Adrenal gland (tissue), 9 donors: ENCODE measurements at regions not wholly inside any gene's neighbourhood (a gene's known extent, or its start where the extent isn't known, plus 50 kb on each side); places are given as distances from the start of the nearest gene placed in this dataset.

Experiments used
- DNase-seq, 7 donors: peaks; one replicate each; pipeline ENCODE4 v3.0.0-alpha.2; 2019 to 2020
- H3K27ac ChIP-seq, 5 donors: fragments of 200-600 bp; sonication (generic) in 4 of 5; 1 replicate in 3 of 5; 2 replicates in 2 of 5; pipeline versions ENCODE4 v1.5.1 to v1.8.0; 2016 to 2020; ENCODE audit warnings: mild to moderate bottlenecking in 1 of 5
- H3K27me3 ChIP-seq: fragments of 200-600 bp; 2 replicates; pipeline ENCODE4 v1.8.0; 2021
- H3K36me3 ChIP-seq, 2 donors: fragments of 200-600 bp; replicated peaks in 1 of 2; 1 replicate in 1 of 2; 2 replicates in 1 of 2; pipeline versions ENCODE4 v1.5.1 to v1.8.0; 2018 to 2022
- H3K4me1 ChIP-seq, 2 donors: fragments of 200-600 bp; replicated peaks in 1 of 2; 1 replicate in 1 of 2; 2 replicates in 1 of 2; pipeline versions ENCODE4 v1.5.1 to v1.8.0; 2018 to 2021
- H3K4me3 ChIP-seq, 4 donors: fragments of 200-600 bp; sonication (generic) in 3 of 4; one replicate each; pipeline ENCODE4 v1.5.1; 2016 to 2018
- H3K9me3 ChIP-seq, 3 donors: fragments of 200-600 bp; sonication (generic) in 1 of 3; replicated peaks in 1 of 3; 1 replicate in 2 of 3; 2 replicates in 1 of 3; pipeline versions ENCODE4 v1.5.1 to v1.8.0; 2016 to 2021
- CTCF ChIP-seq, 6 experiments: fragments of 450-650 bp in 4 of 6; fragments of 200-600 bp in 2 of 6; sonication (generic) in 1 of 6; IDR thresholded peaks; 1 replicate in 5 of 6; 2 replicates in 1 of 6; pipeline versions ENCODE4 v1.5.1 to v1.8.0; 2016 to 2021; ENCODE audit warnings: antibody characterized with exemption in 6 of 6, mild to moderate bottlenecking in 2 of 6, moderate library complexity in 1 of 6
- POLR2A ChIP-seq, 2 donors: fragments of 450-650 bp; IDR thresholded peaks; one replicate each; pipeline ENCODE4 v1.6.1; 2017; ENCODE audit warnings: antibody characterized with exemption in 2 of 2, mild to moderate bottlenecking in 2 of 2, moderate library complexity in 1 of 2
- WGBS, 4 donors: extraction: QIAGEN DNeasy Blood & Tissue Kit in 2 of 4; methylation state at CpG; one replicate each; pipeline versions ENCODE4 v1.1.5 to v1.1.7; 2013 to 2017; 5-methylcytosine and 5-hydroxymethylcytosine counted together
- intact Hi-C, 2 donors: fragments of 100-400 bp; cut with DNase I; formaldehyde crosslinking; loops; one replicate each; pipeline versions ENCODE4 v1.14.1 to v1.15.0; 2022 to 2023
- donor health status: healthy with polysubstance abuse.
- donor health status: Bipolar disorder and iron deficiency.
- donor health status: DM: yes; HTN: yes; CAD: no.
- donor health status: DM: no; HTN: no; CAD: no.
- donor health status: DM: no; HTN: no; CAD: no.

DNA sequence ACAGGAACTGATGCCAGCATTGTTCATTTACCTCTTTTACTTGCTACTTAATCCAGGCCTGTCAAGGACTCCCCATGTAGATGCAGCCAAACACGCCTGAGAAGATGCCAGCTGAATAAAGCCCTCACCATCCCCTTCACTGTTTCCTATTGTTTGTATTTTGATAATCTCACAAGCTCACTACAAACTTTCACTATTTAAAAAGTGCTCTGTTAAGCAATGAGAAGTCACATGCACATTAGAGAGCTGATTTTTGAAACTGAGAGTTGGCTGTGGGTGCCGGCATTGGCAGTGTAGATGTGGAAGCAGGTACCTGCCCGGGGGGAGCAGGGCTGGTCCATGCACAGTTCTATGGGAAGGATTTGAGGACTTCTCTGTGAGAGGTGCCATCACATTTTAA is 169.8 kb upstream of the GRB10 start:
- WGBS, 4 donors, result 59 to 78% (median 74%) methylated on average over 3 of the region's 3 CpGs
- no peak overlapping the region for H3K4me3 ChIP-seq
- H3K27ac ChIP-seq, result no peak overlapping the region
- DNase-seq, result no peak
- no peaks in the 10 kb centered on the region for H3K36me3 ChIP-seq
- no peaks in the 10 kb centered on the region for H3K4me1 ChIP-seq
- H3K9me3 ChIP-seq, result no peaks in the 10 kb centered on the region
- intact Hi-C loops, result no loop called here
- no peaks in the 10 kb centered on the region for H3K27me3 ChIP-seq
- TF ChIP-seq POLR2A (IDR thresholded peaks at IDR 0.05), result no peak
- no peak for TF ChIP-seq CTCF (IDR thresholded peaks at IDR 0.05)

DNA sequence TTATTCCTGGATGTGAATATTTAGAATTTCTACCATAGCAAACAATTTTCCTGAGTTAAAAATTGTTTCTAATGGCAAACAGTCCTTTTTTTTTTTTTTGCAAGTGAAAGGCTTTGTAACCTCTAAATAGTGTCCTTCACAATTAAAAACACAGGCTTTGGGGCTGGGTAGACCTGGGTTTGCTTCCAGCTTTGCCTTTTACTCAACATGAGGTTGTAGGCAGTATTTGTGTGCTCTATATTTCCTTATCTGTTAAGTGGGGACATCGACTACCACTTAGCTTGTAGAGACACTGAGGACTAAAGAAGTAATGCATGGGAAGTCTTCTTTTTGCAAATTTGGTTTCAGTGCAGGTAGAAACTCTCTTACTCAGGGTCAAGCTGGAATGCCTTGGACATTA is 169.4 kb upstream of the GRB10 start:
- DNase-seq, result no peak
- no peak overlapping the region for H3K27ac ChIP-seq
- H3K27me3 ChIP-seq, result no peaks in the 10 kb centered on the region
- H3K36me3 ChIP-seq, result no peaks in the 10 kb centered on the region
- intact Hi-C loops, result no loop called here
- no peak for TF ChIP-seq POLR2A (IDR thresholded peaks at IDR 0.05)
- no peak for TF ChIP-seq CTCF (IDR thresholded peaks at IDR 0.05)
- WGBS, 4 donors, result 89 to 100% (median 95%) methylated on average over 1 of the region's 1 CpG
- H3K4me1 ChIP-seq, result no peaks in the 10 kb centered on the region
- no peak overlapping the region for H3K4me3 ChIP-seq
- H3K9me3 ChIP-seq, result no peaks in the 10 kb centered on the region

DNA sequence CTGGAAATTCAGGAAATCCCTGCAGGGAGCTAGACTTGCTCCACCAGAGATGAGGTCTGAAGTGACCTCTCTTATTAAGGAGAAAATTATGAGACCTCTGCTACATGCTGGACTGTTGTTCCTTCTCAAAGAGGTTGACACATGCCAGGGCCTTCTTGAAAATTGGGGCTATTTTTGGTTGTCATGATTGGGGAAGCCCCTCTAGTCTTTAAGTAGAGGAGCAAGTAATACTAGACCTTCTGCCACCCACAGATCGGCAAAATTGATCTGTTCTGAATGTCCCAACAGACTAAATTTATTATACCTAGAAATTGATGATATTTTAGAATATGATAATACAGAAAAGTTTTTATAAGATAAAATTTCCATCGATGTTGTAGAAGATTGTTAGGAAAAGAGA is 160.8 kb upstream of the GRB10 start:
- Histone ChIP-seq H3K36me3 (no peaks in the 10 kb centered on the region), H3K4me3 (no peak overlapping the region), H3K4me1 (no peaks in the 10 kb centered on the region), H3K27me3 (no peaks in the 10 kb centered on the region), H3K27ac (no peak overlapping the region), H3K9me3 (no peaks in the 10 kb centered on the region)
- DNase-seq, result no peak
- 85 to 94% (median 90%) methylated on average over 2 of the region's 2 CpGs for WGBS, 4 donors
- intact Hi-C loops, result no loop called here
- TF ChIP-seq POLR2A (IDR thresholded peaks at IDR 0.05) (no peak), CTCF (IDR thresholded peaks at IDR 0.05) (no peak)

- no peak for DNase-seq
- no peak overlapping the region for H3K27ac ChIP-seq
- no peaks in the 10 kb centered on the region for H3K4me1 ChIP-seq
- intact Hi-C loops, result no loop called here
- no peaks in the 10 kb centered on the region for H3K9me3 ChIP-seq
- WGBS, 4 donors, result 76 to 91% (median 85%) methylated on average over 4 of the region's 4 CpGs
- TF ChIP-seq CTCF (IDR thresholded peaks at IDR 0.05) (no peak), POLR2A (IDR thresholded peaks at IDR 0.05) (no peak)
- H3K4me3 ChIP-seq, result no peak overlapping the region
- no peaks in the 10 kb centered on the region for H3K36me3 ChIP-seq
- no peaks in the 10 kb centered on the region for H3K27me3 ChIP-seq
These were observed 158.8 kb upstream of the GRB10 start for GRCh38 chr7:50941525-50941924.
